BE2C (cell line): ENCODE measurements at regions not wholly inside any gene's neighbourhood (a gene's known extent, or its start where the extent isn't known, plus 50 kb on each side); places are given as distances from the start of the nearest gene placed in this dataset.

Experiments
- DNase-seq: peaks from one replicate; pipeline ENCODE4 v3.0.0-alpha.2; 2020
- H3K27me3 ChIP-seq: fragments of 250-450 bp; sonication (Bioruptor Pico); 2 replicates; pipeline ENCODE4 v1.5.1; 2020; ENCODE audit warnings: mild to moderate bottlenecking
- H3K36me3 ChIP-seq: fragments of 250-450 bp; sonication (Bioruptor Pico); 2 replicates; pipeline ENCODE4 v1.5.1; 2020; ENCODE audit warnings: mild to moderate bottlenecking
- H3K4me1 ChIP-seq: fragments of 250-450 bp; sonication (Bioruptor Pico); 2 replicates; pipeline ENCODE4 v1.5.1; 2020
- H3K4me3 ChIP-seq: 2 replicates; pipeline ENCODE4 v1.5.1; 2011; ENCODE audit warnings: low read depth, low read length
- H3K9me3 ChIP-seq: fragments of 250-450 bp; sonication (Bioruptor Pico); 2 replicates; pipeline ENCODE4 v1.5.1; 2020
- CTCF ChIP-seq: IDR thresholded peaks from 2 replicates; pipeline ENCODE4 v1.5.1; 2012; ENCODE audit warnings: mild to moderate bottlenecking, low read depth, low read length

GRCh38 chr16:76213860-76214259 is 63.3 kb upstream of the CNTNAP4 start:
- Histone ChIP-seq H3K4me3 (no peak overlapping the region), H3K27me3 (no peaks in the 10 kb centered on the region), H3K36me3 (no peaks in the 10 kb centered on the region), H3K4me1 (no peaks in the 10 kb centered on the region), H3K9me3 (no peaks in the 10 kb centered on the region)
- TF ChIP-seq CTCF = no peak
- DNase-seq = no peak

GRCh38 chr16:76214856-76215255 is 62.3 kb upstream of the CNTNAP4 start:
- no peaks in the 10 kb centered on the region for H3K4me1 ChIP-seq
- H3K4me3 ChIP-seq = no peak overlapping the region
- no peak for DNase-seq
- H3K9me3 ChIP-seq = no peaks in the 10 kb centered on the region
- TF ChIP-seq CTCF = no peak
- no peaks in the 10 kb centered on the region for H3K27me3 ChIP-seq
- no peaks in the 10 kb centered on the region for H3K36me3 ChIP-seq

- no peaks in the 10 kb centered on the region for H3K4me1 ChIP-seq
- TF ChIP-seq CTCF = no peak
- no peaks in the 10 kb centered on the region for H3K36me3 ChIP-seq
- H3K9me3 ChIP-seq = no peaks in the 10 kb centered on the region
- DNase-seq = no peak
- no peak overlapping the region for H3K4me3 ChIP-seq
- no peaks in the 10 kb centered on the region for H3K27me3 ChIP-seq
These were observed 55.1 kb upstream of the CNTNAP4 start for GRCh38 chr16:76222087-76222486.

GRCh38 chr16:76222853-76223252 is 54.3 kb upstream of the CNTNAP4 start:
- Histone ChIP-seq H3K4me3 (no peak overlapping the region), H3K36me3 (no peaks in the 10 kb centered on the region), H3K9me3 (no peaks in the 10 kb centered on the region), H3K4me1 (no peaks in the 10 kb centered on the region), H3K27me3 (no peaks in the 10 kb centered on the region)
- no peak for DNase-seq
- TF ChIP-seq CTCF = no peak

GRCh38 chr16:76226011-76226410 is 51.2 kb upstream of the CNTNAP4 start:
- Histone ChIP-seq H3K36me3 (no peaks in the 10 kb centered on the region), H3K27me3 (no peaks in the 10 kb centered on the region), H3K9me3 (no peaks in the 10 kb centered on the region), H3K4me3 (no peak overlapping the region), H3K4me1 (no peaks in the 10 kb centered on the region)
- TF ChIP-seq CTCF = no peak
- no peak for DNase-seq

GRCh38 chr16:76226481-76226880 is 50.7 kb upstream of the CNTNAP4 start:
- Histone ChIP-seq H3K9me3 (no peaks in the 10 kb centered on the region), H3K4me3 (no peak overlapping the region), H3K36me3 (no peaks in the 10 kb centered on the region), H3K27me3 (no peaks in the 10 kb centered on the region), H3K4me1 (no peaks in the 10 kb centered on the region)
- TF ChIP-seq CTCF = no peak
- DNase-seq = no peak
